8988T (cell line): ENCODE measurements at regions not wholly inside any gene's neighbourhood (a gene's known extent, or its start where the extent isn't known, plus 50 kb on each side); places are given as distances from the start of the nearest gene placed in this dataset.
"Not testable (repeated sequence)": the region's sequence is repeated elsewhere in the genome, so short reads cannot be mapped to it uniquely, and the experiment has no call there.

Source experiments
- DNase-seq: peaks from one replicate; pipeline ENCODE4 v3.0.0; 2011

DNA sequence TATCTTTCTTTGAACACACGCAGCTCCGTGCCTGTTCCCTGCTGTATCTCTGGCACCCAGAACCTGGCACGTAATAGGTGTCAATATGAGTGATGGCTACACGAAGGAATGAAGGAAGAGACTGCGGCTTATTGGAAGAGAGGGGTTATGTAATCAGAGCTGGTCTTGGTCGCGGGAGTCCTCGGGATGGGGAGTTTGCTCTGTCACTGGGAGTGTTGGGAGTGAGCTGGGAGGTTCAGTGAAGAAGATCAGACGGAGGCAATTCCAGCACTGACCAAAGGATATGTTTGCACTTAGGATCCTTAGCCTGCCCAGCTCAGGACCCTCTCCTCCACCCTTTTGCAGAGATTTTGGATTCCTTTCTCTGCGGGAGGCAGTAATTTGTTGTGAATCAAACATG is 709.1 kb downstream of the PTPRU start:
- DNase-seq, result no peak

GRCh38 chr1:29944253-29944905 is 708.1 kb downstream of the PTPRU start:
- no peak for DNase-seq

DNA sequence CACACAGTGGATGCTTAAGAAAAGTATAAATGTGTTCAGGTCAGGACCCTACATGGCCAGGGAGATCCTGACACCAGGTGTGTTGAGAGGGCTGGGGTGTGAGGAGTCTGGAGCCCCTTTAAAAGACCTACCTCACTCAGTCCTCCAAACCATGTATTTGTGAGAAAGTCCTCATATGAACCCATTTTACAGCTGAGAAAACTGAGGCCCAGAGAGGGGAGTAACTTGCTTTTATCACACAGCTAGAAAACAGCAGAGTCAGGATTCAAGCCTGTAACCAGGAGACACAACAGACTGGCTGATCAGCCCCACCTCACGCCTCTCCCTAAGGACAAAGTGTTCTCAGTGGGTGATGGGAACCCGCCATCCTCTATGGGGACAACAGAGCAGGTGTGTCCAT is 706.7 kb downstream of the PTPRU start:
- DNase-seq, result no peak

- no peak for DNase-seq
Measured at GRCh38 chr1:29939079-29939478, 702.8 kb downstream of the PTPRU start.

DNA sequence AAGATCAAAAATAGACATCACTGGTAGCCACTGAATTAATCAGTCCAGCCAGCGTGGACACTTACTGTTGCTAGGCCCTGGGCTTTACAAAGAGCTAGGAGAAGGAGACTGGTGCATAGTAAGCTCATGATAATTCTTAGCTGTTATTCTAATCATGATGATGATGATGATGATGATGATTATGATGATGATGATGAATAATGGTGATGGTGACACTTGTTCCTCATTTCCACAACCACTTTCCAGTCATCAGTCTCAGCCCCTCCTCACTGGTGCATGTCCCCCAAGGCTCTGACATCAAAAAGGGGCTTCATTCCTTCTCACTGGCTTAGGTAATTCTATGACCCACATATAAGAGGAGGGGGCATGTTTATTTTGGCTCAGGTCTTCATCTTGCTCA is 701.0 kb downstream of the PTPRU start:
- no peak for DNase-seq

DNA sequence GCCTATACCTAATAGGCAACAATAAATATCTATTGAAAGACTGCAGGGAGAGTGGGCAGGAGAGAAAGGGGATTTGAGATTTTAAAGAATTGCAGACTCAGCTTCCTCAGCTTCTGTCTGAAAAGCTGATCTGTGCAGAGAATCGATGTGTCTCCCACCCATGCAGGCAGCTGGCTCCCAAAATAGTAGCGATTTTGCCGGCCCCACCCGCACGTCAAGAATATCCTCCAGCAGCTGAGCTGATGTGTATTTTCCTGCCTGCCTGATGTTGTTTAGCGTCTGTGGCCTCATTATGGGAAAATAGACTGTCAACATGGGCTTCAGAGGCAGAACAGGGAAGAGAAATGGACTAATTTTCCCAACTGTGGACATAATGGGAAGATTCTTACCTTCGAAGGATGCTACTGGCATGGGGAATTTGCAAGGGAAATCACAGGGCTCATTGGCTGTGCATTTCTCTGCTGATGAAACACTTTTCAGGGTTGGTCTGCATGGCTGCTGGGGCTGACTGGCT is 699.8 kb downstream of the PTPRU start:
- no peak for DNase-seq

DNA sequence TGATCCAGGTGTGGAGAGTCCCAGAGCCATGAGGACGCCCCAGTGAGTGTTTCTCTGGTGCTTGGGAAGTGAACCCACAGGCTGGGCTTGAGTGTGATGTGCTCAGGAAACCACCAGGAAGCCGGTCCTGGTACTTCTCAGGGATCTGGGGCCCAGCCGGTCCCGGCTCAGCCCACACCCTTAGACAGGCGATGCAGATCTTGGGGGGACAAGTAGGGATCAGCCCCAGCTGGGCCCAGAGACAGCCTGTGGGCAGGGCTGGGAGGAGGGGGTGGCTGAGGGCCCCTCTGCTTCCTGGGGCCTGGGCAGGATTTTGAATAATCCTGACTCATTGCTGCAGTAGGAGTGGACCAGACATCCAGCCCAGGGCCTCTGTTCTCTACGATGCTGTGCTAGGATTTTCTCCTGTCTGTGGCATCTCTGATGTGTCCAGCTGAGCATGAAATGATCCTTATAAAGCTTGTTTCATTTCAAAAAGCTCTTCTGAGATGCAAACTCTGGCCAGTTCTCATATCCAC is 698.0 kb downstream of the PTPRU start:
- no peak for DNase-seq

DNA sequence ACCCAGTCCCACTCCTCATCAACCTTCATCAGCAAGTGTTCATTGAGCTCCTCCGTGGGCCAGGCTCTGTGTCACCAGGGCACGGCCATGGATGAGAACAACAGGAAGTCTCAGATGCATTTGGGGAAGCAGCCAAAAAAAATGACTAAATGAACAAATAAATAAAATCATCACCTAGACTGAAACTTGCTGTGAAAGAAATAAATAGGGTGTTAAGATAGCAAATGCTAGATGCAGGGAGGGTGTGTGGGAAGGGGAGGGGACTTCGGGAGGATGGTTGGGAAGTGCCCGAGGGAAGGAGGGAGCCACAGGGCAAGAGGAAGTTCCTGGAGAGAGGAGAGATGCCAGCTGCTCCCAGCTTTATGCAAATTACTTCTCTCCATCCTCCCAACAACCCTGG is 696.7 kb downstream of the PTPRU start:
- no peak for DNase-seq

- no peak for DNase-seq
Measured at GRCh38 chr1:29932626-29933025, 696.3 kb downstream of the PTPRU start.

GRCh38 chr1:29931477-29932175 is 695.3 kb downstream of the PTPRU start:
- no peak for DNase-seq

DNA sequence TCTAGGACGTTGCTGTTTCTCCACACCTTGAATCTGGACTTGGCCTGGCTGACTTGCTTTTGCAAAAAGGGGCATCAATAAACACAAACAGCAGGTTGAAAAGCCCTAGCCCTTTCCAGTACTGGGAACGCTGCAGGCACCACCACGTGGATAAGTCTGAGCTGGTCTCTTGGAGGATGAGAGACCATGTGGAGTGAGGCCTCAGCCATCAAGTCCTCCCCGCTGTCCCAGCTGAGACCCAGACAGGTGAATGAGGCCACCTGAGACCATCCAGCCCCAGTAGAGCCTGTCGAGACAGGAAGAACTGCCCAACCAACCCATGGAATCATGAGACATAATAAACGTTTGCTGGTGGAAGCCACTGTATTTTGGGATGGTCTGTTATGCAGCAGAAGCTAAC is 688.7 kb downstream of the PTPRU start:
- no peak for DNase-seq

DNA sequence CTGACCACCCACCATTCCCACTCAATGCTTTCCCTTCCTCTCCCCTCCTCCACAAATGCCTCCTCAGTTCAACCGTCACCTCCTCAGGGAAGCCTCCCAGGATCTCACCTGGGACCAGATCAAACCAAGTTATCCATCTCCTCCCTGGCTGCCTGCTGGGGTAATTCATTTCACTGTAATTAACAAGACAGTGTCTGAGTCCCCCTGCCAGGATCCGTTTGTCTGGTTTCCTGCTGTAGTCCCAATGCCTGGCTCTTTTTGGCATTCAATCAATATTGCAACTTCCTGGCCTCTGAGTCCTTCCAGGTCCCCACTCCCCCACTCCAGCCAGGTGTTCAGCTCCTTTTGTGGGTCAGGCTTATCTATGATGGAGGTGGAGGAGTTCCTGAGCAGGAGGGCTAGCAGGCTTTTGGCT is 687.7 kb downstream of the PTPRU start:
- no peak for DNase-seq

GRCh38 chr1:29921741-29922140 is 685.4 kb downstream of the PTPRU start:
- DNase-seq, result no peak

GRCh38 chr1:29920784-29921183 is 684.5 kb downstream of the PTPRU start:
- DNase-seq, result no peak

DNA sequence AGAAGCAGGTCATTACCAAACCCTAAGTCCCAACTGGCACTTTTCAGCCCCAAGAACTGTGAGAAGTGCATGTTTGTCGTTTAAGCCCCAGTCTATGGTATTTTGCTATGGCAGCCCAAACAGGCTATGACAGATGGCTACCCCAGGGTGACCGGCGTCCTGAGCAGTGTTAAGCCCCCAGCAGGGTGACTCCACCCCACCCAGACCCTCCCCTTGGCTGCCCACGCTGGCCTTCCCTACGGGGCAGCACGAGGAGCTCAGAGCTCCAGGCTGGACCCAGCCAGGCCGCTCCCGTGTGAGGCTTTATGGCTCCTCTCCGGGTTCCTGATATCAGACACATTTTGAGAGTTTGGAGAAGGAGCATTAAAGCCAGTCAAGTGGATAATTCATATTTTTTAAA is 684.0 kb downstream of the PTPRU start:
- DNase-seq, result no peak

- DNase-seq, result not testable (repeated sequence)
Measured at GRCh38 chr1:29919041-29919440, 682.7 kb downstream of the PTPRU start.

DNA sequence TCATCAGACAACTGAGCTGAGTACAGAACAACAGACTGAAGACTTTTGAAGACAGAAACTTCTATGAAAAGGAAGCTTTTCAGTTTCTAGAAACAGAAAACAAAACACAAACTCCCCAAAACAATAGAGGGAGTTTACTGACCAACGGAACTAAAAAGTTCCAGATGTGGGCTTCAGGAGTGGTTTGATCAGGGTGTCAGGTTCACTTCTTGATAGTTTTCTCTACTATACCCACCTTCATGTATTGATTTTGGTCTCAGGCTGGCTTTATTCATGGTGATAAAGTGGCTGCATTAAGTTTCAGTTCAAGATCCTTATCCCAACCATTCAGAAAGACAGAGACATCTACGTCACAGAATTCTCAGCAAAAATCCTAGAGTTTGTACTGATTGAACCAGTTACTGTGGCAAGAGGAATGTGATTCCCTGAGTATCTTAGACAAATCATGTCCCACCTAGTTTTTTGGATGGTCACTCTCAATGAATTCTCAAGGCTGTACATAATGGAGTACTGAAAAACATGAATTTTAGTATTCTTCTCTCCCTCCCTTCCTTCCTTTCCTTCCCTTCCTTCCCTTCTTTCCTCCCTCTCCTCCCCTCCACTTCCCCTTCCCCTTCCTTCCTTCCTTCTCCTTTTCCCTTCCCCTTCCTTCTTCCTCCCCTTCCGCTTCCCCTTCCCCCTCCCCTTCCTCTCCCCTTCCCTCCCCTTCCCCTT is 680.5 kb downstream of the PTPRU start:
- DNase-seq, result no peak

- DNase-seq, result no peak
Measured at GRCh38 chr1:29914936-29915335, 678.6 kb downstream of the PTPRU start.

- DNase-seq, result no peak
Measured at GRCh38 chr1:29912425-29912824, 676.1 kb downstream of the PTPRU start.

DNA sequence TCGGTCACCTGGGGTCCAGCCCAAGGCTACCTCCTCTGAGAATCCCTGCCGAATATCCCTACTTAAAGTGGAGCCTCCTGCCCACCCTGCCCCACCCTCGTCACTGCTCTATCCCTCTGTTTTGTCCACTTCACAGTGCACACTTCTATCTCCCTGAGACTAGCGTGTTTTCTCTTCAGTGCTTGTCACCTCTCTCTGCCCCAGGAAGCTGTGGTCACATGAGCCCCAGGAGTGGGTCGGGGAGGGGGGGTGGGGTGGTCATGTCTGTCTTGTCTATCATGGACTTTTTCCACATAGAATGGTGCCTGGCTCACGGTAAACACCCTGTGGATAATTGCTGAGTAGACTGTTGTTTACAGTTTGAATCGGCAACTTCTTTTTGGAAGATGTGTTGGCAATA is 673.6 kb downstream of the PTPRU start:
- DNase-seq, result no peak

DNA sequence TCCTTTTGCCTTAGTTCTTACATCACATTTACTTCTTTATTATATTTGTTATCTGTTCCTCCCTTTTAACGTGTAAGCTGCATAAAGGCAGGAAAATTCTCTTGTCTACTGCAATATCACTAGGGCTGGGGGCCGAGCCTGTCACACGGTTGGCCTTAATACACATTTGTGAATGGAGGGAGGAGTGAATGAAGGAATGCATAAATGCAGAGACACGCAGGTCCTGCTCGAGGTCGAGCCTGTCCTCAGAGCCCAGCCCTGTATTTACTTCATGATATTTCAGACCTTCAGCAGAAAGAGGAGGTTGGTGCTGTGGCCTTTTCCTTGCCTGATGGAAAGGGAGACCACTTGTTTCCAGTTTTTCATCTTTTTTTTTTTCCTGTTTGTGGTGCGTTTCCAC is 671.3 kb downstream of the PTPRU start:
- no peak for DNase-seq

GRCh38 chr1:29906927-29907326 is 670.6 kb downstream of the PTPRU start:
- no peak for DNase-seq

DNA sequence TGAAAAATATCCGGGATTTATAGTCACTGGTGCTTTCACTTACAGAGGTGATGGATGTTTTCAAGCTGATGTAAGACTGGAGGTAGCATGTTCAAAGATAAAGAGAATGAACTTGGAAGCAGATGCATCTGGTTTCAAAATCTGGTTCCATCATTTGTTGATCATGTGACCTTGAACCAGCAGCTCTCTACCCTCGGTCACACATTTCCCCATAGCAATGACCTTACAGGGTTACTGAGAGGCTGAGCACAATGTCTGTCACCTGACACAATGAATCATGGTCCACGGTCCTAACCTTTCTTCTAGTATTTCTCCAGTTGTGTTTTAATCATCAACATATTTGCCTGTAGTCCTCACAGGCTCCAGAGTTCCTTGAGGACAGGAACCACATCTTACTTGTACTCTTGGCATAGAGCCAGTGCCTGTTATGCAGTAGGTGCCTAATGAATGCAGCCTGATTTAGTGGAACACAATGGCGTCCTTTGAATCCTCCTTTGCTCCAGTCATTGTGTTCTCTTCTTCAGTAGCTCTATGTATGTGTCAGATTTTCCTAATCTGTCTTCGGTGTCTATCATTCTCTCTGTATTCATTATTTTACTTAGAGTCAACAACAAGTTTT is 667.3 kb downstream of the PTPRU start:
- DNase-seq, result no peak
